HG02623 (cell line): ENCODE measurements at regions not wholly inside any gene's neighbourhood (a gene's known extent, or its start where the extent isn't known, plus 50 kb on each side); places are given as distances from the start of the nearest gene placed in this dataset.
"Not testable (repeated sequence)": the region's sequence is repeated elsewhere in the genome, so short reads cannot be mapped to it uniquely, and the experiment has no call there.

Source experiments
- ATAC-seq: cut with Tn5 transposase; IDR thresholded peaks from one replicate; pipeline ENCODE4 v1.9.1; 2021; ENCODE audit warnings: moderate library complexity; ENCODE audit not compliant: unreplicated experiment

GRCh38 chr13:79642596-79642995, 161.6 kb downstream of the NDFIP2 start:
- no peak for ATAC-seq

GRCh38 chr13:79637133-79637763, 156.3 kb downstream of the NDFIP2 start:
- no peak for ATAC-seq

- ATAC-seq = no peak
Observed at GRCh38 chr13:79631051-79631659, 150.2 kb downstream of the NDFIP2 start.

GRCh38 chr13:79628463-79628862, 147.5 kb downstream of the NDFIP2 start:
- no peak for ATAC-seq

GRCh38 chr13:79626924-79627323, 146.0 kb downstream of the NDFIP2 start:
- ATAC-seq = no peak

GRCh38 chr13:79625517-79625916, 144.6 kb downstream of the NDFIP2 start:
- no peak for ATAC-seq

- no peak for ATAC-seq
Observed at GRCh38 chr13:79621902-79622301, 140.9 kb downstream of the NDFIP2 start.

- no peak for ATAC-seq
Observed at GRCh38 chr13:79621449-79621848, 140.5 kb downstream of the NDFIP2 start.

- ATAC-seq = no peak
Observed at GRCh38 chr13:79614250-79614918, 133.4 kb downstream of the NDFIP2 start.

- ATAC-seq = no peak
Observed at GRCh38 chr13:79612604-79613003, 131.6 kb downstream of the NDFIP2 start.

- ATAC-seq = not testable (repeated sequence)
Observed at GRCh38 chr13:79607895-79608294, 126.9 kb downstream of the NDFIP2 start.
